GM18870 (cell line): ENCODE measurements at regions not wholly inside any gene's neighbourhood (a gene's known extent, or its start where the extent isn't known, plus 50 kb on each side); places are given as distances from the start of the nearest gene placed in this dataset.
"Not testable (repeated sequence)": the region's sequence is repeated elsewhere in the genome, so short reads cannot be mapped to it uniquely, and the experiment has no call there.

Source experiments
- ATAC-seq: cut with Tn5 transposase; IDR thresholded peaks from one replicate; pipeline ENCODE4 v1.9.1; 2021; ENCODE audit warnings: moderate library complexity; ENCODE audit not compliant: unreplicated experiment

GRCh38 chr14:39563361-39563760, 131.1 kb upstream of the FBXO33 start:
- ATAC-seq = no peak

- ATAC-seq = no peak
Measured at GRCh38 chr14:39562175-39562574, 129.9 kb upstream of the FBXO33 start.

- ATAC-seq = no peak
Measured at GRCh38 chr14:39558525-39558924, 126.3 kb upstream of the FBXO33 start.

GRCh38 chr14:39555749-39556148, 123.5 kb upstream of the FBXO33 start:
- no peak for ATAC-seq

- no peak for ATAC-seq
Measured at GRCh38 chr14:39554576-39554975, 122.3 kb upstream of the FBXO33 start.

- no peak for ATAC-seq
Measured at GRCh38 chr14:39548358-39548757, 116.1 kb upstream of the FBXO33 start.

- no peak for ATAC-seq
Measured at GRCh38 chr14:39547845-39548244, 115.6 kb upstream of the FBXO33 start.

- no peak for ATAC-seq
Measured at GRCh38 chr14:39505812-39506211, 73.6 kb upstream of the FBXO33 start.

GRCh38 chr14:39500253-39500652, 68.0 kb upstream of the FBXO33 start:
- no peak for ATAC-seq

GRCh38 chr14:39499514-39499913, 67.3 kb upstream of the FBXO33 start:
- no peak for ATAC-seq

GRCh38 chr14:39497677-39498076, 65.4 kb upstream of the FBXO33 start:
- not testable (repeated sequence) for ATAC-seq

- ATAC-seq = no peak
Measured at GRCh38 chr14:39492267-39492666, 60.0 kb upstream of the FBXO33 start.

GRCh38 chr14:39491134-39491571, 58.9 kb upstream of the FBXO33 start:
- ATAC-seq = no peak

- ATAC-seq = no peak
Measured at GRCh38 chr14:39488600-39488999, 56.4 kb upstream of the FBXO33 start.

- ATAC-seq = no peak
Measured at GRCh38 chr14:39483682-39484081, 51.4 kb upstream of the FBXO33 start.
